WTC11 (cell line): ENCODE measurements at regions not wholly inside any gene's neighbourhood (a gene's known extent, or its start where the extent isn't known, plus 50 kb on each side); places are given as distances from the start of the nearest gene placed in this dataset.
"Not testable (repeated sequence)": the region's sequence is repeated elsewhere in the genome, so short reads cannot be mapped to it uniquely, and the experiment has no call there.

ENCODE experiments used
- ATAC-seq: fragments of 200-7000 bp; cut with Tn5 transposase; 2 replicates; pipeline ENCODE4 v1.10.0; 2021; ENCODE audit warnings: mild to moderate bottlenecking, moderate library complexity
- CTCF ChIA-PET: fragments of 300-600 bp; sonication (Branson Sonifier 250); formaldehyde crosslinking; loops from one replicate; lab custom pipeline; 2021; ENCODE audit warnings: antibody characterized with exemption; lab: Charles Lee
- POLR2A ChIA-PET: fragments of 350-600 bp; sonication (Branson Sonifier 250); formaldehyde crosslinking; loops from one replicate; lab custom pipeline; 2021; ENCODE audit warnings: antibody characterized with exemption; lab: Charles Lee
- DNase-seq: peaks from one replicate; pipeline ENCODE4 v3.0.0; 2021; ENCODE audit warnings: low spot score
- H3K27ac Mint-ChIP-seq: 2 replicates; pipeline ENCODE4 v1.8.0; 2021; ENCODE audit warnings: mixed read lengths
- H3K27me3 Mint-ChIP-seq: 2 replicates; pipeline ENCODE4 v1.8.0; 2021; ENCODE audit warnings: low read depth, mild to moderate bottlenecking, moderate library complexity, mixed read lengths
- H3K36me3 Mint-ChIP-seq: 2 replicates; pipeline ENCODE4 v1.8.0; 2021; ENCODE audit warnings: mixed read lengths
- H3K4me1 Mint-ChIP-seq: 2 replicates; pipeline ENCODE4 v1.8.0; 2022; ENCODE audit warnings: mixed read lengths
- H3K4me3 Mint-ChIP-seq: 2 replicates; pipeline ENCODE4 v1.8.0; 2021; ENCODE audit warnings: mild to moderate bottlenecking, moderate library complexity, mixed read lengths
- H3K9me3 Mint-ChIP-seq: 2 replicates; pipeline ENCODE4 v1.8.0; 2021; ENCODE audit warnings: mixed read lengths
- ARID4B ChIP-seq: sonication (generic); formaldehyde crosslinking; IDR thresholded peaks from 2 replicates; pipeline ENCODE4 v1.8.0; 2023; ENCODE audit warnings: missing genetic modification reagents, mild to moderate bottlenecking, borderline replicate concordance
- ATF2 ChIP-seq: sonication (generic); formaldehyde crosslinking; IDR thresholded peaks from 2 replicates; pipeline ENCODE4 v1.8.1; 2022; ENCODE audit warnings: low read depth, missing genetic modification reagents, borderline replicate concordance
- ATF3 ChIP-seq: sonication (generic); formaldehyde crosslinking; conservative IDR thresholded peaks from 2 replicates; pipeline ENCODE4 v1.8.1; 2022; ENCODE audit warnings: mild to moderate bottlenecking, missing genetic modification reagents
- CDX4 ChIP-seq: fragments of 250-450 bp; sonication (Bioruptor Pico); IDR thresholded peaks from 2 replicates; pipeline ENCODE4 v1.9.0; 2021; ENCODE audit warnings: moderate library complexity, mild to moderate bottlenecking, inconsistent platforms, borderline replicate concordance
- ELF4 ChIP-seq: sonication (generic); formaldehyde crosslinking; IDR thresholded peaks from 2 replicates; pipeline ENCODE4 v1.8.1; 2022; ENCODE audit warnings: low read depth, mild to moderate bottlenecking, moderate library complexity, missing genetic modification reagents
- ETV6 ChIP-seq: sonication (generic); formaldehyde crosslinking; IDR thresholded peaks from 2 replicates; pipeline ENCODE4 v1.8.1; 2022; ENCODE audit warnings: mild to moderate bottlenecking, missing genetic modification reagents
- FOXJ3 ChIP-seq: sonication (generic); formaldehyde crosslinking; IDR thresholded peaks from 2 replicates; pipeline ENCODE4 v1.9.0; 2021; ENCODE audit warnings: missing genetic modification reagents, mild to moderate bottlenecking, borderline replicate concordance
- MXD4 ChIP-seq: fragments of 250-450 bp; sonication (Bioruptor Pico); IDR thresholded peaks from 2 replicates; pipeline ENCODE4 v1.8.0; 2021; ENCODE audit warnings: mild to moderate bottlenecking, moderate library complexity, borderline replicate concordance
- NFE2L1 ChIP-seq: sonication (generic); formaldehyde crosslinking; IDR thresholded peaks from 2 replicates; pipeline ENCODE4 v1.8.1; 2023; ENCODE audit warnings: missing genetic modification reagents
- NFYB ChIP-seq: sonication (generic); formaldehyde crosslinking; conservative IDR thresholded peaks from 2 replicates; pipeline ENCODE4 v1.8.0; 2022; ENCODE audit warnings: low read depth, missing genetic modification reagents
- OVOL2 ChIP-seq: fragments of 250-450 bp; sonication (Bioruptor Pico); IDR thresholded peaks from 2 replicates; pipeline ENCODE4 v1.9.0; 2021; ENCODE audit warnings: mild to moderate bottlenecking, borderline replicate concordance
- TEAD1 ChIP-seq: sonication (generic); formaldehyde crosslinking; IDR thresholded peaks from 2 replicates; pipeline ENCODE4 v1.8.0; 2022; ENCODE audit warnings: mild to moderate bottlenecking, missing genetic modification reagents
- TP53 ChIP-seq: sonication (generic); formaldehyde crosslinking; IDR thresholded peaks from 2 replicates; pipeline ENCODE4 v1.8.1; 2023; ENCODE audit warnings: mild to moderate bottlenecking, missing genetic modification reagents
- ZNF232 ChIP-seq: sonication (generic); formaldehyde crosslinking; IDR thresholded peaks from 2 replicates; pipeline ENCODE4 v1.8.0; 2022; ENCODE audit warnings: mild to moderate bottlenecking, missing genetic modification reagents
- ZNF263 ChIP-seq: sonication (generic); formaldehyde crosslinking; IDR thresholded peaks from 2 replicates; pipeline ENCODE4 v1.8.1; 2022; ENCODE audit warnings: low read depth, mild to moderate bottlenecking, moderate library complexity, missing genetic modification reagents
- ZNF281 ChIP-seq: sonication (generic); formaldehyde crosslinking; IDR thresholded peaks from 2 replicates; pipeline ENCODE4 v1.8.0; 2023; ENCODE audit warnings: mild to moderate bottlenecking, missing genetic modification reagents
- ZNF671 ChIP-seq: fragments of 250-450 bp; sonication (Bioruptor Pico); IDR thresholded peaks from 2 replicates; pipeline ENCODE4 v1.8.0; 2021; ENCODE audit warnings: mild to moderate bottlenecking

GRCh38 chrX:116321711-116322110, 114.7 kb upstream of the SLC6A14 start:
- ChIA-PET CTCF (interaction anchor here (0.6 kb wide), 1 partner anchor 1322 kb away, joined by 3 read pairs; no protein-coding TSS in a partner anchor), POLR2A (no interaction called here)
- Mint-ChIP-seq H3K27me3 (no peaks in the 10 kb centered on the region), H3K9me3 (no peaks in the 10 kb centered on the region), H3K27ac (no peak overlapping the region), H3K36me3 (no peaks in the 10 kb centered on the region), H3K4me1 (peaks cover 9% of the 10 kb centered on the region; the same call in 1 of the 2 replicates), H3K4me3 (no peak overlapping the region)
- no peak for ATAC-seq
- TF ChIP-seq ARID4B (CRISPR knock-in tag) (no peak), NFE2L1 (no peak), MXD4 (CRISPR knock-in tag) (no peak), OVOL2 (no peak), ETV6 (no peak), ATF2 (CRISPR knock-in tag) (no peak)
- no peak for DNase-seq

GRCh38 chrX:116332026-116332425, 104.4 kb upstream of the SLC6A14 start:
- H3K4me1 Mint-ChIP-seq, H3K9me3 Mint-ChIP-seq, POLR2A ChIA-PET, ATAC-seq, H3K27ac Mint-ChIP-seq, DNase-seq, H3K27me3 Mint-ChIP-seq, H3K4me3 Mint-ChIP-seq, H3K36me3 Mint-ChIP-seq: not testable (repeated sequence)
- CTCF ChIA-PET: interaction anchor here (0.5 kb wide), 1 partner anchor 207 kb away, joined by 3 read pairs; no protein-coding TSS in a partner anchor

- H3K4me1 Mint-ChIP-seq, POLR2A ChIA-PET: not testable (repeated sequence)
Observed at GRCh38 chrX:116334797-116335196, 101.6 kb upstream of the SLC6A14 start.

GRCh38 chrX:116339407-116339806, 97.0 kb upstream of the SLC6A14 start:
- Mint-ChIP-seq H3K27ac (no peak overlapping the region), H3K36me3 (no peaks in the 10 kb centered on the region), H3K4me3 (no peak overlapping the region), H3K4me1 (no peaks in the 10 kb centered on the region), H3K9me3 (peaks cover 15% of the 10 kb centered on the region; the same call in 1 of the 2 replicates), H3K27me3 (0 out of 2 replicates have a peak, but pooled peaks cover 2% of the 10 kb centered on the region)
- ChIA-PET CTCF (no interaction called here), POLR2A (no interaction called here)
- TF ChIP-seq FOXJ3 (CRISPR knock-in tag) (no peak), ZNF281 (CRISPR knock-in tag) (no peak), ELF4 (CRISPR knock-in tag) (no peak), ZNF263 (CRISPR knock-in tag) (no peak), NFYB (CRISPR knock-in tag) (no peak), TEAD1 (no peak), TP53 (CRISPR knock-in tag) (no peak), ZNF232 (no peak), CDX4 (CRISPR knock-in tag) (no peak), ATF3 (CRISPR knock-in tag) (no peak), ZNF671 (CRISPR knock-in tag) (no peak)
- ATAC-seq (no peak), DNase-seq (no peak)

More at GRCh38 chrX:116334797-116335196, 101.6 kb upstream of the SLC6A14 start:
- H3K4me3 Mint-ChIP-seq, DNase-seq, CTCF ChIA-PET, H3K27ac Mint-ChIP-seq, ATAC-seq, H3K36me3 Mint-ChIP-seq, H3K27me3 Mint-ChIP-seq: not testable (repeated sequence)
- peaks cover 14% of the 10 kb centered on the region; the same call in 1 of the 2 replicates for H3K9me3 Mint-ChIP-seq
